ENCODE measurements at regions not wholly inside any gene's neighbourhood (a gene's known extent, or its start where the extent isn't known, plus 50 kb on each side); places are given as distances from the start of the nearest gene placed in this dataset.
A peak's percentile ranks its signal among the peaks of the same experiment; 100 is the strongest.

- TF ChIP-seq EP300 (IDR thresholded peaks at IDR 0.05) (no peak), CTCF (IDR thresholded peaks at IDR 0.05) (peak in 1 of 7 experiments; percentile 17), POLR2A (IDR thresholded peaks at IDR 0.05) (no peak), POLR2AphosphoS5 (IDR thresholded peaks at IDR 0.05) (no peak)
Observed at GRCh38 chr17:13306310-13306962, 288.6 kb upstream of the ELAC2 start.

Data from stomach (tissue), 4 donors.